ENCODE measurements at regions not wholly inside any gene's neighbourhood (a gene's known extent, or its start where the extent isn't known, plus 50 kb on each side); places are given as distances from the start of the nearest gene placed in this dataset.

GRCh38 chr11:15505155-15505554 lies 390.4 kb downstream of the INSC start:
- TF ChIP-seq CTCF (conservative IDR thresholded peaks at IDR 0.05; ENCODE audit: low read depth, low read length) (no peak), EZH2 (IDR thresholded peaks at IDR 0.05; ENCODE audit: low read length, unreplicated experiment) (no peak), EZH2phosphoT487 (IDR thresholded peaks at IDR 0.05; ENCODE audit: borderline replicate concordance, low read length) (no peak)
